Right cardiac atrium (tissue), 5 donors: ENCODE measurements at regions not wholly inside any gene's neighbourhood (a gene's known extent, or its start where the extent isn't known, plus 50 kb on each side); places are given as distances from the start of the nearest gene placed in this dataset.

Experiments
- ATAC-seq, 2 donors: fragments of 200-7000 bp; cut with Tn5 transposase; one replicate each; pipeline versions ENCODE4 v1.8.0 to v1.9.1; 2020; ENCODE audit warnings: moderate library complexity in 2 of 2, mild to moderate bottlenecking in 1 of 2
- DNase-seq, 3 donors: peaks; one replicate each; pipeline ENCODE4 v3.0.0-alpha.2; 2020
- H3K27ac ChIP-seq: one replicate; pipeline ENCODE4 v1.5.1; 2013; ENCODE audit warnings: mild to moderate bottlenecking, low read length, control low read depth, moderate library complexity
- H3K27me3 ChIP-seq: one replicate; pipeline ENCODE4 v1.6.1; 2013; ENCODE audit not compliant: control insufficient read depth, insufficient read depth
- H3K4me1 ChIP-seq: one replicate; pipeline ENCODE4 v1.6.1; 2013; ENCODE audit warnings: low read length; ENCODE audit not compliant: control insufficient read depth, insufficient read depth
- H3K4me3 ChIP-seq: one replicate; pipeline ENCODE4 v1.5.1; 2013; ENCODE audit warnings: low read length, control low read depth
- H3K9me3 ChIP-seq: one replicate; pipeline ENCODE4 v1.6.1; 2013; ENCODE audit warnings: low read length; ENCODE audit not compliant: control insufficient read depth
- WGBS: extraction: QIAGEN DNeasy Blood & Tissue Kit; methylation state at CpG from one replicate; pipeline ENCODE4 v1.1.7; 2013; 5-methylcytosine and 5-hydroxymethylcytosine counted together
- intact Hi-C, 4 donors: fragments of 100-400 bp; cut with DNase I; formaldehyde crosslinking; loops; one replicate each; pipeline versions ENCODE4 v1.11.0 to v1.14.0; 2022 to 2023
- donor health status: healthy with polysubstance abuse.
- donor health status: DM: no; HTN: yes; CAD: no.
- donor health status: DM: no; HTN: no; CAD: no.
- donor health status: DM: no; HTN: yes; CAD: no; lungs with severe emphysema.
- donor health status: DM: yes; HTN: yes; CAD: no.

DNA sequence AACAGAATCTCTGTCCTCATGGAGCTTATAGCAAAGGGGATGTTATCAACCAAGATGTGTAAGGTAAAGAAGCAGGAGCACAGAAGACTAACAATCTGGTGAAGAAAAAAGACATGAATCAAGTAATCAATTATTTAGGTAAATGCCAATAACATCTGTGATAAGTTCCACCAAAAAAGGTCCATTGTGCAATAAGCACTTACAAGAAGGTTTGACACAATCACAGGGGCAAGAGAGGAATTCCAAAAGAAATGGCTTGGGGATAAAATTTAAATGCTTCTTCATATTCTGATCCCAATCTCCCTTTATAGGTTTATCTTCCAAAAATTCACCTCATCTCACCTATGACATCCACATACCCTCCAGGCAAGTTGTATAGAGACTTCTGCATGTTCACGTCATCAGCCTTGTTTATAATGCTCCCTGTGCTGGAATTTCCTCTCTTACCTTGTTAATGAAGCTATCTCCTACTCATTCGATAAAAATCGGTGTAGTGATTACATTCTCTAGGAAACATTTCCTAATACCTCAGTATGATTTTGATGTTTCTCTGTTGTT, 53.6 kb upstream of the DPT start:
- WGBS: 81% methylated on average over 3 of the region's 3 CpGs
- intact Hi-C loops: no loop called here

DNA sequence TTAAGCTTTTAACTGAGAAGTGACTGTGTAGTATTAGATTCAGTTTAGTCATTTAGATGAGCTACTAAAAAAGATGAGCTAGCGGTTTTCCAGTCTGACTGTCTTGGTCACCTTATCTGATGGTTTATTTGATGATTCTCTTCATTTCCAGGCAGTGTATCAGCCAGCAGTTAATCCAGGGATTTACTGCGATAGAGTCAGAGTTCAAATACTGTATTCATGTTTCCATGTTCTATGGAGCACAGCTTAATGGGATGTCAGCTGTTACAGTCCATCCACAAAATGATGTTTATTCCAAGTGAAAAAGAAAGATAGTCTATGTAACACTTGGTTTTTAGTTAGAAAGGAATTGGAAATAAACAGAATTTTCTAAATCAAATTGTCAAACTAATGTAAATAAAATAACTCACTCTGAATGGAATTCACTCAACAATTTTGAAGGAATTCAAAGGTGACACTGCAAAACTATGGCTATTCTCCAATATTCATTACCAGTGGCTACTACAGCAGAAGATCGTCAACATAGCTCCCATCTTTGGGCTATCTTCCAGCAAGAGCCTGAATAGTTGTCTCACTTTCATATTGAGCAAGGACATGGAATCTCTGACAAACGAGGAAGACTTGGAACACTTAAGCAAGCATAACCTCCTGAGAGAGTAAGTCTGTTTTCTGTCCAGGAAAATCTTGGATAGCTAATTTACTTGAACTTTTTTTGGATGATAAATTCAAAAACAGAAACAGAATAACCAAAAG, 54.6 kb upstream of the DPT start:
- Histone ChIP-seq H3K27me3 (no peaks in the 10 kb centered on the region), H3K4me3 (no peak overlapping the region), H3K27ac (no peak overlapping the region), H3K9me3 (no peaks in the 10 kb centered on the region), H3K4me1 (no peaks in the 10 kb centered on the region)
- no peak for DNase-seq
- intact Hi-C loops: no loop called here
- WGBS: 45% methylated on average over 4 of the region's 4 CpGs
- peak; percentile 84 to 93 for ATAC-seq

More for the DNA sequence above, 53.6 kb upstream of the DPT start:
- ATAC-seq (no peak), DNase-seq (no peak)
- Histone ChIP-seq H3K4me1 (no peaks in the 10 kb centered on the region), H3K27ac (no peak overlapping the region), H3K9me3 (no peaks in the 10 kb centered on the region), H3K4me3 (no peak overlapping the region), H3K27me3 (no peaks in the 10 kb centered on the region)

DNA sequence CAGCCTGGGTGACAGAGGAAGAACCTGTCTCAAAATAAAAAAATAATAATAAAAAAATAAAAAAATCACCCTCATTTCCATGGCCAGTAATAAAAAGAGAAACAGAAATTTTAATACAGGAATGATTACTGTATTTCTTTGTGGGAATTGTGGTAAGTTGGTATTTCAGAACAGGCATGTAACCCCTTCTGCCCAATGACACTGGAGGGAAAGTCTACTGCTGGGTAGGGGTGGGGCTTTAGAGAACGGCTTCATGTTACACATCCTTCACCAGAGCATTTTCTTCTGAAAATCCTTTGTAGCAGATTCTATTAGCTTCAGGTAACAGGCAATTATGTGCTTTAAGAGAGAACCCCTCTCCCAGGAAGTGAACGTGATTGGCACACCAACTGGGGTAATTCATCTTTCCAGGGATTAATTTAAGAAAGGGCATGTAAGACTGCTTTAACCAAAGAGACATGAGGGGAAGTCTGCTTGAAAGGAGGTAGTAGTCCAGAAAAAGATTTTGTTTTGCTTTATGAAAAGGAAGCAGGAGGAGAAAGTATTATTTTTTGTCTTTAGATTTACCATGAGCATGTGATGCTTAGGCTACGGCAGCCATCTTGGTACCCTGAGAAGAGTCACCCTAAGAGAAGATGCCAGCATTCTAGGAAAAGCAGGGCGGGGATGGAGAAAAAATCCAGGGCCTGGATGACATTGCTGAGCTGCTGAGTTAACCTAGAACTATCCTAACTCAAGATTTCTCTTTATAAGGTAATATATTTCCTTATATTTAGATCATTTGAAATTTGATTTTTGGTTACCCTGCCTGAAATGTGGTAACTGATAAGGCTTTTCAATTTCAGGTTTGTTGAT, 57.7 kb upstream of the DPT start:
- Histone ChIP-seq H3K9me3 (no peaks in the 10 kb centered on the region), H3K4me1 (no peaks in the 10 kb centered on the region), H3K4me3 (no peak overlapping the region), H3K27ac (no peak overlapping the region), H3K27me3 (no peaks in the 10 kb centered on the region)
- ATAC-seq: no peak
- DNase-seq: no peak
- intact Hi-C loops: no loop called here
- WGBS: 85% methylated on average over 4 of the region's 4 CpGs

DNA sequence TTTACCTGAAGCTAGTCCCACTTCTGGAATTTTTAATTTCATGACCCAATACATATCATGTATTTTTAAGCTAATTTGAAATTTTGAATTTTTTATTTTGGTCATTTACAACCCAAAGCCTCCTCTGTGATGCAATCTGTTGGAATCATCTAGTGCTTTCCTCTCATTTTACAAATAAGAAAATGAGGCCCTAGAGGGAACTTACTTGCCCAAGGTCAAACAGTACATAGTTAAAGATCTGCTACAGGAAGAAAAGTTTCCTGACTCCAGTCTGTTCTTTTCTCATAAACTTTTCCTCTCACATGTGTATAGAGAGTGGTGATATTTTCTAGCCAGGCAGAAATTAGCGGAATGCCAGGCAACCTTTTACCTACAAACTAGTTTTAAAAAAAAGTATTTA, 59.3 kb upstream of the DPT start:
- 88% methylated on average over 1 of the region's 1 CpG for WGBS
- no peak overlapping the region for H3K27ac ChIP-seq
- intact Hi-C loops: no loop called here

GRCh38 chr1:168789501-168789900, 60.5 kb upstream of the DPT start:
- H3K4me1 ChIP-seq: no peaks in the 10 kb centered on the region
- H3K9me3 ChIP-seq: no peaks in the 10 kb centered on the region
- no peak overlapping the region for H3K4me3 ChIP-seq
- WGBS: 79% methylated on average over 2 of the region's 2 CpGs
- DNase-seq (no peak), ATAC-seq (no peak)
- no peak overlapping the region for H3K27ac ChIP-seq
- no peaks in the 10 kb centered on the region for H3K27me3 ChIP-seq
- intact Hi-C loops: no loop called here

More for the DNA sequence above, 59.3 kb upstream of the DPT start:
- ATAC-seq (no peak), DNase-seq (no peak)
- H3K9me3 ChIP-seq: no peaks in the 10 kb centered on the region
- no peaks in the 10 kb centered on the region for H3K27me3 ChIP-seq
- no peaks in the 10 kb centered on the region for H3K4me1 ChIP-seq
- H3K4me3 ChIP-seq: no peak overlapping the region

DNA sequence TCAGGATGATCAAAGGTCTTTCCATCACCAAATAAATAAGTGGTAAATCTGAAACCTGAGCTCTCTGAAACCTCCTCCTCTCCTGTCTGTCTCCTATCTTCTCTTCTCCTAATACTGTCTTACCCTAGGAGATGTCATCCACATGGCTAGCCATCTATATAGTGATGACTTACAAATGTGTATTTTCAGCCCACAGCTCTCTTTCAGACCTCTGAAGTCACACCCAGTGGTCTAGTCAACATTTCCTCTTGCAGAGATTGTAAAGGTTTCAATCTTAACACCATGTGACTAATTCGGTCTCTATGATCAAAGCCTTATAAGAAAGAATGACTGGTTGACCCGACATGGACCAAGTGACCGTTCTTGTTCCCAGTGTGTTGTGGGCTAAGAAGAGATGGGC, 63.1 kb upstream of the DPT start:
- H3K4me1 ChIP-seq: no peaks in the 10 kb centered on the region
- ATAC-seq (no peak), DNase-seq (no peak)
- H3K4me3 ChIP-seq: no peak overlapping the region
- no peaks in the 10 kb centered on the region for H3K27me3 ChIP-seq
- no peaks in the 10 kb centered on the region for H3K9me3 ChIP-seq
- no peak overlapping the region for H3K27ac ChIP-seq
- intact Hi-C loops: no loop called here
- WGBS: 90% methylated on average over 3 of the region's 3 CpGs

DNA sequence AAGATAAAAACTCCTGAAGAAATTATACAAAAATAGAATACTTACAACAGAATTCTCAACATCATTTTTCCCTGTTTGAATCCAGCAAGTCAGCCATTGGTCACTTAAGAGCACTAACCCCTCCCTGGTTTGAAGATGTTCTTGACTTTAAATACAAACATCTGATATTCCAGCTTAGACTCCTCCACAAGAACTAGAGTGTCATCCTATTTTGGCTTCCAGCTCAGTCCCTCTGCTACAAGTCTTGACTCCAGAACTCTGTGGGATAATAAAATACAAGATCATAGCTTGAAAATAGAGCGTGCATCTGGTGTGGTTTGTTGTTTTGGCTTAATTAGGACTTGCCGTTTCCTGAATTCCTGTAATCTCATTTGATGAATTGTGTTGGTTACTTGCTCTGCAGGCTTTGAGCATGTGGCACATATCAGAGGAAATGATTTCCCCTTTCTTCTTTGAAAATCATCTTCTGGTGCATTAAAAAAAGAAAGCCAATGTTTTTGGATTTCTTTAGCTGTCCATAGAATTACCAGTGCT, 63.7 kb upstream of the DPT start:
- H3K27me3 ChIP-seq: no peaks in the 10 kb centered on the region
- intact Hi-C loops: no loop called here
- H3K4me1 ChIP-seq: no peaks in the 10 kb centered on the region
- no peak overlapping the region for H3K4me3 ChIP-seq
- WGBS: 40% methylated on average over 2 of the region's 2 CpGs
- ATAC-seq: no peak
- H3K27ac ChIP-seq: no peak overlapping the region
- no peak for DNase-seq
- no peaks in the 10 kb centered on the region for H3K9me3 ChIP-seq

GRCh38 chr1:168794057-168794456, 65.1 kb upstream of the DPT start:
- Histone ChIP-seq H3K27me3 (no peaks in the 10 kb centered on the region), H3K4me1 (no peaks in the 10 kb centered on the region), H3K27ac (no peak overlapping the region), H3K9me3 (no peaks in the 10 kb centered on the region), H3K4me3 (no peak overlapping the region)
- intact Hi-C loops: no loop called here
- DNase-seq (no peak), ATAC-seq (no peak)
- WGBS: 86% methylated on average over 6 of the region's 6 CpGs

GRCh38 chr1:168795681-168796080, 66.7 kb upstream of the DPT start:
- no peak for ATAC-seq

GRCh38 chr1:168799927-168800605, 71.1 kb upstream of the DPT start:
- Histone ChIP-seq H3K9me3 (no peaks in the 10 kb centered on the region), H3K4me1 (no peaks in the 10 kb centered on the region), H3K4me3 (no peak overlapping the region), H3K27me3 (no peaks in the 10 kb centered on the region), H3K27ac (no peak overlapping the region)
- WGBS: 98% methylated on average over 2 of the region's 2 CpGs
- intact Hi-C loops: no loop called here
- no peak for ATAC-seq
- DNase-seq: no peak

More at GRCh38 chr1:168795681-168796080, 66.7 kb upstream of the DPT start:
- WGBS: 96% methylated on average over 3 of the region's 3 CpGs
- intact Hi-C loops: no loop called here
- DNase-seq: no peak
- H3K4me3 ChIP-seq: no peak overlapping the region
- no peaks in the 10 kb centered on the region for H3K9me3 ChIP-seq
- H3K27me3 ChIP-seq: no peaks in the 10 kb centered on the region
- no peaks in the 10 kb centered on the region for H3K4me1 ChIP-seq
- H3K27ac ChIP-seq: no peak overlapping the region
